Breast epithelium (tissue), 3 donors: ENCODE measurements at regions not wholly inside any gene's neighbourhood (a gene's known extent, or its start where the extent isn't known, plus 50 kb on each side); places are given as distances from the start of the nearest gene placed in this dataset.

Source experiments
- POLR2A ChIP-seq: fragments of 450-650 bp; IDR thresholded peaks from one replicate; pipeline ENCODE4 v1.6.1; 2016; ENCODE audit warnings: antibody characterized with exemption, mild to moderate bottlenecking, moderate library complexity
- POLR2AphosphoS5 ChIP-seq, 3 donors: sonication (generic); formaldehyde crosslinking; IDR thresholded peaks; one replicate each; pipeline ENCODE4 v1.6.1; 2017; ENCODE audit warnings: antibody characterized with exemption in 3 of 3
- TF ChIP-seq, protein P1 (sequence below), 3 donors: fragments of 450-650 bp; IDR thresholded peaks; one replicate each; pipeline ENCODE4 v1.5.1; 2016 to 2017; ENCODE audit warnings: antibody characterized with exemption in 3 of 3, mild to moderate bottlenecking in 3 of 3, moderate library complexity in 3 of 3

DNA sequence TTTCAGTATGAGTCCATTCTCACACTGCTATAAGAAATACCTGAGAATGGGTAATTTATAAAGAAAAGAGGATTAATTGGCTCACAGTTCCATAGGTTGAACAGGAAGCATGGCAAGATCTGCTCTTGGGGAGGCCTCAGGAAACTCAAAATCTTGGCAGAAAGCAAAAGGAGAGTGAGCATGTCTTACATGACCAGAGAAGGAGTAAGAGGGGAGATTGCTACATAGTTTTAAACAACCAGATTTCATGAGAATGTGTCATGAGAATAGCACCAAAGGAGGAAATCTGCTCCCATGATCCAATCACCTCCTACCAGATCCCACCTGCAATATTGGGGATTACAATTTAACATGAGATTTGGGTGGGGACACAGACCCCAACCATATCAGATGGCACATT is 672.4 kb downstream of the HTR1B start:
- TF ChIP-seq, protein P1, sequence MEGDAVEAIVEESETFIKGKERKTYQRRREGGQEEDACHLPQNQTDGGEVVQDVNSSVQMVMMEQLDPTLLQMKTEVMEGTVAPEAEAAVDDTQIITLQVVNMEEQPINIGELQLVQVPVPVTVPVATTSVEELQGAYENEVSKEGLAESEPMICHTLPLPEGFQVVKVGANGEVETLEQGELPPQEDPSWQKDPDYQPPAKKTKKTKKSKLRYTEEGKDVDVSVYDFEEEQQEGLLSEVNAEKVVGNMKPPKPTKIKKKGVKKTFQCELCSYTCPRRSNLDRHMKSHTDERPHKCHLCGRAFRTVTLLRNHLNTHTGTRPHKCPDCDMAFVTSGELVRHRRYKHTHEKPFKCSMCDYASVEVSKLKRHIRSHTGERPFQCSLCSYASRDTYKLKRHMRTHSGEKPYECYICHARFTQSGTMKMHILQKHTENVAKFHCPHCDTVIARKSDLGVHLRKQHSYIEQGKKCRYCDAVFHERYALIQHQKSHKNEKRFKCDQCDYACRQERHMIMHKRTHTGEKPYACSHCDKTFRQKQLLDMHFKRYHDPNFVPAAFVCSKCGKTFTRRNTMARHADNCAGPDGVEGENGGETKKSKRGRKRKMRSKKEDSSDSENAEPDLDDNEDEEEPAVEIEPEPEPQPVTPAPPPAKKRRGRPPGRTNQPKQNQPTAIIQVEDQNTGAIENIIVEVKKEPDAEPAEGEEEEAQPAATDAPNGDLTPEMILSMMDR (IDR thresholded peaks at IDR 0.05): no peak
- TF ChIP-seq POLR2A: no peak
- no peak for TF ChIP-seq POLR2AphosphoS5 (IDR thresholded peaks at IDR 0.05)
